ENCODE measurements at regions not wholly inside any gene's neighbourhood (a gene's known extent, or its start where the extent isn't known, plus 50 kb on each side); places are given as distances from the start of the nearest gene placed in this dataset.

DNA sequence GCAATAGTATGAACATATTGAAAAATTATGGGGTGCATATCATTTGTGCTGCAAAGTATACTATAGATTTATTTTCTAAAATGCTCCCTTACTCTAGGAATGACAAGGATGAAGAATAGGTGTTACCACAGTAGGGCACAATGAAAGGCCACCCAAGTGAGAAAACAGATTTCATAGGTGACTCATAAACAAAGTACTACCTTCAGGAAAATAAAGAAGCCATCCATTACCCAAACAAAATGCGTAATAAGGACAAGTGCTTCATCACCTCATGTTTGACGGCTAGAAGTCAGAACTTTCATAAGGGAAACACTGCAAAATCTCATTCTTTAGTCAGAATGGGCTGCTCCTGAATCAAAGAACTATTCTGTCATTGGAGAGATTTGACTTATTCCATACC lies 116.6 kb downstream of the MFSD1 start:
- no peak for TF ChIP-seq POLR2A (IDR thresholded peaks at IDR 0.05)
- no peak for TF ChIP-seq POLR2AphosphoS5 (IDR thresholded peaks at IDR 0.05)
- TF ChIP-seq, protein P1, sequence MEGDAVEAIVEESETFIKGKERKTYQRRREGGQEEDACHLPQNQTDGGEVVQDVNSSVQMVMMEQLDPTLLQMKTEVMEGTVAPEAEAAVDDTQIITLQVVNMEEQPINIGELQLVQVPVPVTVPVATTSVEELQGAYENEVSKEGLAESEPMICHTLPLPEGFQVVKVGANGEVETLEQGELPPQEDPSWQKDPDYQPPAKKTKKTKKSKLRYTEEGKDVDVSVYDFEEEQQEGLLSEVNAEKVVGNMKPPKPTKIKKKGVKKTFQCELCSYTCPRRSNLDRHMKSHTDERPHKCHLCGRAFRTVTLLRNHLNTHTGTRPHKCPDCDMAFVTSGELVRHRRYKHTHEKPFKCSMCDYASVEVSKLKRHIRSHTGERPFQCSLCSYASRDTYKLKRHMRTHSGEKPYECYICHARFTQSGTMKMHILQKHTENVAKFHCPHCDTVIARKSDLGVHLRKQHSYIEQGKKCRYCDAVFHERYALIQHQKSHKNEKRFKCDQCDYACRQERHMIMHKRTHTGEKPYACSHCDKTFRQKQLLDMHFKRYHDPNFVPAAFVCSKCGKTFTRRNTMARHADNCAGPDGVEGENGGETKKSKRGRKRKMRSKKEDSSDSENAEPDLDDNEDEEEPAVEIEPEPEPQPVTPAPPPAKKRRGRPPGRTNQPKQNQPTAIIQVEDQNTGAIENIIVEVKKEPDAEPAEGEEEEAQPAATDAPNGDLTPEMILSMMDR (IDR thresholded peaks at IDR 0.05): no peak
